KG1 (cell line): ENCODE measurements at regions not wholly inside any gene's neighbourhood (a gene's known extent, or its start where the extent isn't known, plus 50 kb on each side); places are given as distances from the start of the nearest gene placed in this dataset.
"Not testable (repeated sequence)": the region's sequence is repeated elsewhere in the genome, so short reads cannot be mapped to it uniquely, and the experiment has no call there.

Source experiments
- DNase-seq: peaks from one replicate; lab custom pipeline; 2025; lab: John Stamatoyannopoulos, UW

- no peak for DNase-seq
These were observed 224.0 kb upstream of the ISX start for GRCh38 chr22:34841911-34842310.

DNA sequence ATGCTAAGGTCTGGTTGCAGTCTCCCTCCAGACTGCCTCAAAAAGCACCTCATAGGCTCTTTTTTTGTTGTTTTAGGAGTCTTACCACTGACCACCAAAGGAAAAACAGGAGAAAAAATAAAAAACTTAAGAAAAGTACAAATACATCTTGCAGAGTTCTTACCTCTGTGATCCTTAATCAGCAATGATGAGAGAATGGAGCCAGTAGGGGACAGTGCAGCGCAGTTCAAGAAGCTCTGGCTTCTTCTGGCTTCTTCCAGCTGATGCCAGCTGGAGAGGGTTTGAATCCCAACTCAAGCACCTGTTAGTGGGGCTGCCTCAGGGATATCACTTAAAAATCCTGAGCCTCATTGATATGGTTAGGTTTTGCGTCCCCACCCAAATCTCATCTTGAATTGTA is 223.3 kb upstream of the ISX start:
- DNase-seq, result no peak

DNA sequence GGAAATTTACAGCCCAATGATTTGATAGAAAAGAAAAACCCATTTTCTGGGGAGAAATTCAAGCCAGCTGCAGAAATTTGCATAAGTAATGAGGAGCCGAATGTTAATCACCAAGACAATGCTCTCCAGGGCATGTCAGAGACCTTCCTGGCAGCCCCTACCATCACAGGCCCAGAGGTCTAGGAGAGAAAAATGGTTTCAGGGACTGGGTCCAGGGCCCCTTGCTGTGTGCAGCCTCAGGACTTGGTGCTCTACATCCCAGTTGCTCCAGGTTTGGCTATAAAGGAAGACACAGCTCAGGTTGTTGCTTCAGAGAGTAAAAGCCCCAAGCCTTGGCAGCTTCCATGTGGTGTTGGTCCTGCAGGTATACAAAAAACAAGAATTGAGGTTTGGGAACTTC is 222.2 kb upstream of the ISX start:
- not testable (repeated sequence) for DNase-seq

- DNase-seq, result no peak
These were observed 220.6 kb upstream of the ISX start for GRCh38 chr22:34845391-34845790.

GRCh38 chr22:34847072-34847471 is 218.9 kb upstream of the ISX start:
- peak; percentile 16 for DNase-seq

GRCh38 chr22:34849965-34850364 is 216.0 kb upstream of the ISX start:
- no peak for DNase-seq

- DNase-seq, result no peak
These were observed 213.9 kb upstream of the ISX start for GRCh38 chr22:34851918-34852662.

DNA sequence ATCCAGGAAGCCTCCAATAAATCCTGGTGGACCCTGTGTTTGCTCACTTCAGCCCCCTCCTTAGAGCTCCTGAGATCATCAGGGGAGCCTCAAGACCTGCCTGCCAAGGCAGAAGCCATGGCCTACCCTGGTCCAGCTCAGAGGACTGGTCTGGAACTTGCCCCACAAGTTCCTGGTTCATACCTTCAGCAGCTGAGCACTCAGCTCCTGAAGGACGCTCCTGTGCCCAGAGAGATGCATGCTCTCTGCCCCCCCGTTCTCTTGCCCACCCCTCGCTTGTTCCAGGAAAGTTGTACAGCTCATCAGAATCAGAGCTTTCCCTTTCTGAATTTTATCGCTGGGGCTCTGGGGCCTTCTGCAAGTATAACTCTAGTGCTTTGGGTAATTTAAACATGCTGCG is 210.5 kb upstream of the ISX start:
- no peak for DNase-seq

- no peak for DNase-seq
These were observed 207.9 kb upstream of the ISX start for GRCh38 chr22:34858066-34858465.

DNA sequence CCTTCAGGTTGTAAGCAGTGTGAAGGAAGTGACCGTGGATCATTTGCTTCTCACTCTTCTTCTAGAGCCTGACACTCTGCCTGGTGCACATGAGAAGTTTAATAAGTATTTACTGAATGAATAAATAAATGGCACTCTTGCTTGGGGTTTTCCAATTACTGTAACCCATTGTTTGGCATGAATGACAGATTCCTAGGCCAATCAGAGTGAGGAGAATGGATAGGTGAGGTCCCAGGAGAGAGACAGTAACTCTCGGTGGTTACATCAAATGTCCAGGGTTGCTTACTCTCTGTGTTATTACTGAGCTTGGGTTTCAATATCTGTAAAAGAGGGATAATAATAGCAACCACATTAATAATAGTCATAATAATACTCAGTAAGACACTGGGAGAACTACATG is 204.2 kb upstream of the ISX start:
- no peak for DNase-seq

- DNase-seq, result no peak
These were observed 199.9 kb upstream of the ISX start for GRCh38 chr22:34866081-34866480.

DNA sequence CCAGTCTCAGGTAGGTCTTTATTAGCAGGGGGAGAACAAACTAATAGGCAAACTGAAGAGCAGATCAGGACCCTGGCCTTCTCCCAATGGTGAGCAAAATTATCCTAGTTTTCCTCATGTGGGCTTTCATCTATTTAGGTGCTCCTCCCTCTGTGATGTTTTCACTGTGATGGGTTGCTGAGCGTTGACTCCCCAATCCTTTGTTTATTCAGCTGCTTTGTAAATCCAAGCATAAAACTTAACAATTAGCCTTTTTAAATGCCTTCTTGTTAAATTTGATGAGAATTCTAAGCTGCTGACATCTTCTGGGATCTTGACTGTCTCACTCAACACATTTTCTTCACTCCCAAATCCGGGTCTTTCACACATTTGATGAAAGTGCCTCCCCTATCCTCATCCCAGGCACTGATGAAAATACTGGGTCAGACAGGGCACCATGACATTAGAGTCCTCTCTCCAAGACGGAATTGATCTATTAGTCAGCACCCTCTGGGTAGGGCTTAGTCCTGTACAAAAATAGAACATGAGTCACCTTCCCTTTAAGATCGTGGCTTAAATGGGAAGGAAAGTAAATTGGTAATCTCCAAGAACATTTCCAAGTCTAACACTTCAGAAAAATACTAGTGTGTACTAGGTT is 199.3 kb upstream of the ISX start:
- no peak for DNase-seq

GRCh38 chr22:34877506-34877905 is 188.5 kb upstream of the ISX start:
- no peak for DNase-seq

GRCh38 chr22:34878171-34878570 is 187.8 kb upstream of the ISX start:
- DNase-seq, result no peak

DNA sequence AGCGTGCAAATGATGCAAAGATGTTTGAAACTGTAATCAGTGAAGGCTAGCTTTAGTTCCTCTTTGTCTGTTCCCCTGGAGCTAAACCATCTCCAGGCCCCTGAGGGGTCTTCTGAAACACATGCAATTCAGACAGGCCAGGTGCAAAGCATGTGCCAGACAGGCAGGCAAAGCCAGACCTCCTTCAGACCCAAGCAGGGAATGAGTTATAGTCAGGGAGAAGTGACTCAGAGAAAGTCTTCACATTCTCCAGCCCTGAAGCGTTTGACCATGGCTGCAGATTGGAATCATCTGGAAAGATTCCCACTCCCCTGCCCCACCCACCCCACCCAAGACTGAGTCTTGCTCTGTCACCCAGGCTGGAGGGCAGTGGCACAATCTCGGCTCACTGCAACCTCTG is 187.0 kb upstream of the ISX start:
- DNase-seq, result no peak

DNA sequence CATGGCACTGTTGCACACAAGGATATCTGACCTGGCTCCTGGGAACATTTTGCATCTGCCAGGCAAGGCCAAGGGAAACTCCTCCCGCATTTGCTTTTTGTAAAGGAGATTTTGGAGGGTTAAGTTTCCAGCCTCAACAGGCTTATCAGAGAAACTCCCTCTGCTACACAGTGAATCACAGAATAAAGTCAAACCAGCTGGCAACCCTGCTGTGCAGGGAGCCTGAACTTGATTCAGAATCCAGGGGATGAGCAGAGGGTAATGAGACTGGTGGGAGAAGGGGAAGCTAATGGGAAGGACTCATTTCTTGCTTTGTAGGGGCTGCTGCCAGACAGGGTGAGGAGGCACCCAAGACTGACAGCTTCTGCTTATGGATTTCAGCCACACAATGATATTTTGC is 185.3 kb upstream of the ISX start:
- no peak for DNase-seq

DNA sequence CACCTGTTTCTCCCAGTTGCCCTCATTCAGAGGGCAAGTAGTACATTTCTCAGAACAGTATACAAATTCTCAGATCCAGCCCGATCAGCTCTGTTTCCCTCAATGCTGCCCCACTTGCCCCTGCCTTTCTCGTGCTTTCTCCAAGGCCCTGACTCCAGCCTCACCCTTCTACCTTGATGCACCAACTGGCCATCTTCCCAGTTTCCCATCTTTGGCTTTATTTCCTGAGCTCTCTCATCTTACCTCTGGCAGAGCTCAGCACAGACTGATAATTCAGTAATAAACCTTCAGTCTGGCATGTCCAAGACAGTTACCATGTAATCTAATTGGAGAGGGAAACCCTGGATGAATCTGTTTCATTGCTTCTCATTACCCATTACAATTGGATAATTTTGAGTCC is 184.5 kb upstream of the ISX start:
- no peak for DNase-seq

- no peak for DNase-seq
These were observed 180.1 kb upstream of the ISX start for GRCh38 chr22:34885852-34886251.

DNA sequence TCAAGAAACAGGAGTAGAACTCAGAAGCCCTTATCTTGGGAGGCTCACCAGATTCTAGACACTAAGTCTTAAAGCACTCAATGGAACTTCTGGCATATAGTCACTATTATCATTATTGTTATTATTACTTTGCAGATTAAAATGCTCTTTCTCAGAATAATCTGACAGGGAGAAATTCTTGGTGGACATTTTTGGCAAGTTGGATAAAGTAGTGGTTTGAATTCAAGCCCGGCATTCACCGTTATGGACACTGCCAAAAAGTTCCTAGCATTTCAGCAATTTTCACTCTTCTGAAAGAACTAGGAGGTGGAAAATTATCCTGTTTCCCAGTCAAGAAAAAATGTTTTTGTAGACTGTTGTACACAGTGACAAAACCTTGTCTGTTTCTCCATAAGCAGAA is 179.6 kb upstream of the ISX start:
- DNase-seq, result no peak

DNA sequence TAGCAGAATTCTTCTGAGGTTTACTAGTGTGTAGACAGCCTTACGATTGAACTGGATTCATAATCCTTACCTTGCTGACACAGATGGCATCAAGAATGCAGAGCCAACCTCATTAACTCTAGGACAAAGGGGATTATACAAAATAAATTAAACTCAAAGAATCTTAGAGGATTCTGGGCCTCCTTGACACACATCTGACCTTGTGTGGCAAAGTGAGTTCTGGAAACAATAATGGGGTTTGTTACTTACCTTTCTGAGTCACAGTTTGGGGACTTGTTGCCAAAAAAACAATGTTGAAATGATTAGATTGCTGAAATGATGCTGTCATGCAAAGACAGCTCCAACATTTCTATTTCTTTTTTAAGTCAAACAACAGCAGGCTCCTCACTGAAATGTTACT is 179.1 kb upstream of the ISX start:
- no peak for DNase-seq

DNA sequence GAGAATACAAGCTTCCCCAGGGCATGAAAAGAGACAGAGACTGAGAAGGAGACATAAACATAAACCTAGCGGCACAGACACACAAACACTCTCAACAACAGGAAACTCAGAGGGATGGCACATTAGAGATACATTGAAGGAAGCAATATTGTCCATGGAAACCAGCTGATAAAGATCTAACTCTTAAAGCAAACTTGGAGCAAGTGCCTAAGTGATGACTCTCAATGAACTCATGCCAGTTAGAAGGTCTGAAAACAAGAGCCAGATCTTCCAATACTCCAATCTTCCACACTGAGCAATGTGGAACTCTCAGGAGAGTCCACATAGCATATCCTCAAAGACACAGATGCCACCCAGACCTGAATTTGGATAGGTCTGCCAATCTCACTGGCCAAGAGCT is 168.8 kb upstream of the ISX start:
- DNase-seq, result no peak

GRCh38 chr22:34902335-34902734 is 163.6 kb upstream of the ISX start:
- DNase-seq, result no peak

- no peak for DNase-seq
These were observed 162.5 kb upstream of the ISX start for GRCh38 chr22:34903416-34903815.

DNA sequence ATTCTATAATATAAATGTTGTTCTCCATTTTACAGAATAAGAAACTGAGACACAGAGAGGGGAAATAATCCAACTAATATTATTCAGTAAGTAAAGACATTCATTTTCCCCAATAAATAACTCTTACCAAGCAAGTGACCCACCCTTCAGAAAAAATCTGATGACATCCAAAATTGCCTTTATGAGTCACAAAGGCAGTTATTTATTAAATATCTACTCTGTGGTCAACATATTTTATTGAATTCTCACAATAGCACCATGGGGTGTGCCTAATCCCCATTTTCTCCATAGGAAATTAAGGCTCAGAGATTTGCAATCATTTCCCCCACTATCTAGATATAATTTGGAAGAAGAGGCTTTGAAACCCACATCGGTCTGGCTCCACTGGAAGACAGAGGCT is 161.5 kb upstream of the ISX start:
- DNase-seq, result no peak
